OCI-LY7 (cell line): ENCODE measurements at regions not wholly inside any gene's neighbourhood (a gene's known extent, or its start where the extent isn't known, plus 50 kb on each side); places are given as distances from the start of the nearest gene placed in this dataset.

Experiments used
- CTCF ChIP-seq: fragments of 200-600 bp; sonication (generic); conservative IDR thresholded peaks from 2 replicates; pipeline ENCODE4 v1.5.1; 2014; ENCODE audit warnings: mild to moderate bottlenecking, antibody characterized with exemption, low read length, moderate library complexity, mixed read lengths
- EZH2phosphoT487 ChIP-seq: fragments of 200-600 bp; sonication (generic); IDR thresholded peaks from 2 replicates; pipeline ENCODE4 v1.6.1; 2018; ENCODE audit warnings: low read depth, borderline replicate concordance, mild to moderate bottlenecking, mixed run types, antibody characterized with exemption, low read length, moderate library complexity, mixed read lengths

GRCh38 chr7:118747473-118747872, 523.0 kb downstream of the ANKRD7 start:
- TF ChIP-seq CTCF, result no peak
- TF ChIP-seq EZH2phosphoT487, result no peak
